LNCAP (cell line): ENCODE measurements at regions not wholly inside any gene's neighbourhood (a gene's known extent, or its start where the extent isn't known, plus 50 kb on each side); places are given as distances from the start of the nearest gene placed in this dataset.

ENCODE experiments used
- TF ChIP-seq, protein P1 (sequence below): fragments of 450-650 bp; IDR thresholded peaks from 2 replicates; pipeline ENCODE4 v1.5.1; 2017; ENCODE audit warnings: mild to moderate bottlenecking

DNA sequence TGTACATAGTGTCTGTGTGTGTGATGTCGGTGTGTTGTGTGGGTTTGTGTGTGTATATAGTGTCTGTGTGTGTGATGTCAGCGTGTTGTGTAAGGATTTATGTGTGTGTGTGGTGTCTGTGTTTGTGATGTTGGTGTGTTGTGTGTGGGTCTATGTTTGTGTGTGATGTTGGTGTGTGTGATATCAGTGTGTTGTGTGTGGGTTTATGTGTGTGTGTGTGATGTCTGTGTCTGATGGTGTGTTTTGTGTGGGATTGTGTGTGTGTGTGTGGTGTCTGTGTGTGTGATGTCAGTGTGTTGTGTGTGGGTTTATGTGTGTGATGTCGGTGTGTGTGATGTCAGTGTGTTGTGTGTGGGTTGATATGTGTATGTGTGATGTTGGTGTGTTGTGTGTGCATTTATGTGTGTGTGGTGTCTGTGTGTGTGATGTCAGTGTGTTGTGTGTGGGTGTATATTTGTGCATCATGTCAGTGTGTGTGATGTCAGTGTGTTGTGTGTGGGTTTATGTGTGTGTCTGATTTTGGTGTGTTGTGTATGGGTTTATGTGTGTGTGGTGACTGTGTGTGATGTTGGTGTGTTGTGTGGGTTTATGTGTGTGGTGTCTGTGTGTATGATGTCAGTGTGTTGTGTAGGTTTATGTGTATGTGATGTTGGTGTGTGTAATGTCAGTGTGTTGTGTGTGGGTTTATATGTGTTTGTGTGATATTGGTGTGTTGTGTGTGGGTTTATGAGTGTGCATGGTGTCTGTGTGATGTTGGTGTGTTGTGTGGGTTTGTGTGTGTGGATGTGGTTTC lies 102.4 kb upstream of the CD93 start:
- TF ChIP-seq, protein P1, sequence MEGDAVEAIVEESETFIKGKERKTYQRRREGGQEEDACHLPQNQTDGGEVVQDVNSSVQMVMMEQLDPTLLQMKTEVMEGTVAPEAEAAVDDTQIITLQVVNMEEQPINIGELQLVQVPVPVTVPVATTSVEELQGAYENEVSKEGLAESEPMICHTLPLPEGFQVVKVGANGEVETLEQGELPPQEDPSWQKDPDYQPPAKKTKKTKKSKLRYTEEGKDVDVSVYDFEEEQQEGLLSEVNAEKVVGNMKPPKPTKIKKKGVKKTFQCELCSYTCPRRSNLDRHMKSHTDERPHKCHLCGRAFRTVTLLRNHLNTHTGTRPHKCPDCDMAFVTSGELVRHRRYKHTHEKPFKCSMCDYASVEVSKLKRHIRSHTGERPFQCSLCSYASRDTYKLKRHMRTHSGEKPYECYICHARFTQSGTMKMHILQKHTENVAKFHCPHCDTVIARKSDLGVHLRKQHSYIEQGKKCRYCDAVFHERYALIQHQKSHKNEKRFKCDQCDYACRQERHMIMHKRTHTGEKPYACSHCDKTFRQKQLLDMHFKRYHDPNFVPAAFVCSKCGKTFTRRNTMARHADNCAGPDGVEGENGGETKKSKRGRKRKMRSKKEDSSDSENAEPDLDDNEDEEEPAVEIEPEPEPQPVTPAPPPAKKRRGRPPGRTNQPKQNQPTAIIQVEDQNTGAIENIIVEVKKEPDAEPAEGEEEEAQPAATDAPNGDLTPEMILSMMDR: no peak

DNA sequence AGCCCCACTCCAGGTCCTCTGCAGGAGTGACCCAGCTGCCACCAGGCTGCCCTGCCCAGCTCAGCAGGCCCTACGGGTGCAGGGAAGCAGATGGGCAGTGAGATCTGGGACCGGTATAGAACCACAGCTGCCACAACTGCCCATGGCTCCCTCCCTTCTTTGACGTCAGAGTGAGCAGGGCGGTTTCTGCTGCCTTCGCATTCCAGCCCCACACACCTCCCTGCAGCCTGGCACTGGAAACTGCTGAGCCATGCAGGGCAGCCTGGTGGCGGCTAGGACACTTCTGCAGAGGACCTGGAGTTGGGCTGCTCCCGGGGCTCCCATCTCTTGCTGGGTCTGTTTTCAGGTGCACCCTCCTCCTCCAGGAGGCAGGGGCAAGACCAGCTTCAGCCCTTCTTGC lies 101.6 kb upstream of the CD93 start:
- TF ChIP-seq, protein P1: no peak

DNA sequence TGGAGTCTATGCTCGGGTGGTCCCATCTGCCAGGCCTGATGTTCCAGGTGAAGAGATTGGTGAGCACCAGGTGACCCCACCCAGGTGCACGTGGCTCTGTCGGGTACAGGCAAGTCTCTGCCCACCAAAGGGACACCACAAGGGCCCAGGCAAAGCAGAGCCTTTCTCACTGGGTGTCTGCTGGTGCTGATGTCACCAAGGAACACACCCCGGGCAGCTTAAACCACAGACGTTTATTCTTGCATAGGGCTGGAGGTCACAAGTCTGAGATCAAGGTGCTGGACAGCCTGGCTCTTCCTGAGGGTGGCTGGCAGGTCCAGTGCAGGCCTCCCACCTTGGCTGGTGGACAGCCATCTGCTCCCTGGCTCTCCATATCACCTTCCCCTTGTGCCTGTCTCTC lies 100.7 kb upstream of the CD93 start:
- TF ChIP-seq, protein P1: no peak

DNA sequence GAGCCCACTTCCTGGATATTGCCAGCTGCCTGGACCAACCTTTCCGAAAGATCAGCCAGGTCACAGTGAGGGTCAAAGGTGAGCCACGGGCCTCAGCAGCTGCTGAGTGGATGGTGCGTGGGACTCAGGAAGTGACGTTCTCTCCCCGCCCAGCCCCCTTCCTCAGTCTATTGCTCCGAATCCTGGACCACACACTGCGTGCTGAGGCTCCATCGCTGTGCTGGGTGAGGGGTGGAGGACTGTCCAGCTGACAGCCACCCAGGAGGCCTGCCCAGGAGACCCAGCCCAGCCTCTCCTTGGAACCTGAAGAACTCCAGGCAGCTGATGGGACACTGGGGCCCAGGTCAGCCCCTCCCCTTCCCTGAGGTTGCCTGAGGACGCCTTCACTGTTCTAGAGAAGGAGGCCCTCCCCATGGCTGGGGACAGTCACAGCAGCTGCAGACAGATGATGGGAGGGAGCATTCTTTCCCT lies 94.4 kb upstream of the CD93 start:
- TF ChIP-seq, protein P1: no peak

DNA sequence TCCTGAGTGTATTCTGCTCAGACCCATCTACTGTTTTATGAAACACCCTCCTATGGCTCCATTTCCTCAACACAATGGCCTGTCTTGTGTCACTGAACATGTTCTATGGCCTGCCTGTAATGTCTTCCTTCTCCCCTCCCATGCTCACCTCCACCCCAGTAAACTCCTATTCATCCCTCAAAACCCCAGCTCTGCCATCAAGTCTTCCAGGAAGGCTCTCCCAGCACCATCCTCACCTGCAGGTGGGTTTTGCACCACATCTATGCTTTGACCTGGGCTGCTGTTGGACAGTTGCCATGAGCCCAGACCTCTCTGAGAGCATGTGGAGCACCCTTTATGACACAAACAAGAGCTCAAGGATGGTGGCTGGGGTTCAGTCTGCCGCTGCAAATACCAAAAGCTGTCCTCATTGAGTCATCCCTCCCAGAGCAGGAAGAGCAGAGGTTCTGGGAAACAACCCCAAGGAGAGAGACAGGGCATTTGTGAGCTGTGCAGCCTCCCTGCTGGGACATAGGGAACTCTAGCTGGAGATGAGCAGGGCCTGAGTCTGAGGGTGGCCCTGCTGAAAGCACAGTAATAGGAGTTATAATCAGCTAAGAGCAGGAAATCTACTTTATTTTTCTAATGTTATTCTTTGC lies 93.8 kb upstream of the CD93 start:
- TF ChIP-seq, protein P1: no peak

DNA sequence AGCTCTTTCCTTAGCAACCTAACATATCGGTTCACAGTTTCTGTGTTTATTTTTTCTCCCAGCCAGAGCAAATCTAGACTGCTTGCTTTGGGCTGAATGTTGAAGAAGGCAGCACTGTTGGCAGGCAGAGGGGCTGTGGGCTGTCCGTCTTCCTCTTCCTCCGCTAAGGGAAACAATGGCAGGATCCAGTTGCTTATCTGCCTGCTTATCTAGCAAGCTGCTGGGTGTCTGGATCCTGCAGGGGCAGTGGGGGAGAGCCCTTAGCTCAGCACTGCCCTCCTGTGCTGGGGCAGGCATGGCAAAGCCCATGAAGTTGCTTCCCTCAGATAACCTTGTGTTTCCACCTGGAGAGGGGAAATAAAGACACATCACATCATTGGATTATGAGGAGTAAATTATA lies 92.7 kb upstream of the CD93 start:
- TF ChIP-seq, protein P1: no peak

DNA sequence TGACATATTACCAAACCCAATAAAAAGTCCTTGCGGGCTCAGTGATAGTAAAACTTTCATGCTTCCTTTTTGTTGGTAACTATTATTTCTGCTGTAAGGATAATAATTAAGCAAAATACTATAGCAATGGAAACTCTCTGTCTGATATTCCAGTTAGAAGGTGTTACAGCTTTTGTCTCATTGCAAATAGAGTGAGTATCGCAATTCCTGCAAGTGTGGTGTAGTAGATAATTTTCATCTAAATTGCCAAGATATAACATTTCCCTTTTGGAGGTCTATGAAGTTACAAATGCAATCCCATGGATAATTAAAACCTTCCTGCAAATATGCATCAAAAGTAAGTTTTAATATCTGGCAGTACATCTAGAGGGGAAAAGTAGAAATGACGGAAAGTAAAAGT lies 88.7 kb upstream of the CD93 start:
- TF ChIP-seq, protein P1: no peak
